Uterus (tissue), 2 donors: ENCODE measurements at regions not wholly inside any gene's neighbourhood (a gene's known extent, or its start where the extent isn't known, plus 50 kb on each side); places are given as distances from the start of the nearest gene placed in this dataset.

Source experiments
- POLR2A ChIP-seq, 2 donors: fragments of 450-650 bp; IDR thresholded peaks; one replicate each; pipeline ENCODE4 v1.6.1; 2016; ENCODE audit warnings: antibody characterized with exemption in 2 of 2, mild to moderate bottlenecking in 1 of 2, moderate library complexity in 1 of 2
- TF ChIP-seq, protein P1 (sequence below), 4 experiments: fragments of 200-600 bp in 2 of 4; fragments of 450-650 bp in 2 of 4; sonication (generic) in 2 of 4; IDR thresholded peaks; one replicate each; pipeline ENCODE4 v1.5.1; 2016 to 2019; ENCODE audit warnings: antibody characterized with exemption in 4 of 4, mild to moderate bottlenecking in 2 of 4, moderate library complexity in 1 of 4

DNA sequence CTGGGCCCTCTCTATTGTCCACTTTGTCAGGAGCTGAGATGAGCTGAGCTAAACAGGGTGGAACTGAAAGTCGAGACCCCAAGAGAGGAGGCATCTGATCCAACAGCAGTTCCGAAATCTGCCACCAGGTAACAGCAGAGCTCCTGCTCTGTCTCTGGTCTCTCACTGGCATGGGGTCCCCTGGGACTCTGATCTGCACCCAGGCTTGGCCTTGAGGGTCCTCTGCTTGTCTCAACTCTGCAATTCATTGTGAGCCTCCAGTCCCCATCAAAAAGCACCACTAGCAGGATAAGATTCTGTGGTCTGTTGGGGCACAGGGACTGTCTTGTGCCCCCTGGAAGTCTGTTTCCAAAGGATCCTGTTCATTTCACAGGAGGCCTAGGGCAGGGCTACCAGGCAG is 62.5 kb upstream of the TOP1 start:
- no peak for TF ChIP-seq POLR2A (IDR thresholded peaks at IDR 0.05)
- TF ChIP-seq, protein P1, sequence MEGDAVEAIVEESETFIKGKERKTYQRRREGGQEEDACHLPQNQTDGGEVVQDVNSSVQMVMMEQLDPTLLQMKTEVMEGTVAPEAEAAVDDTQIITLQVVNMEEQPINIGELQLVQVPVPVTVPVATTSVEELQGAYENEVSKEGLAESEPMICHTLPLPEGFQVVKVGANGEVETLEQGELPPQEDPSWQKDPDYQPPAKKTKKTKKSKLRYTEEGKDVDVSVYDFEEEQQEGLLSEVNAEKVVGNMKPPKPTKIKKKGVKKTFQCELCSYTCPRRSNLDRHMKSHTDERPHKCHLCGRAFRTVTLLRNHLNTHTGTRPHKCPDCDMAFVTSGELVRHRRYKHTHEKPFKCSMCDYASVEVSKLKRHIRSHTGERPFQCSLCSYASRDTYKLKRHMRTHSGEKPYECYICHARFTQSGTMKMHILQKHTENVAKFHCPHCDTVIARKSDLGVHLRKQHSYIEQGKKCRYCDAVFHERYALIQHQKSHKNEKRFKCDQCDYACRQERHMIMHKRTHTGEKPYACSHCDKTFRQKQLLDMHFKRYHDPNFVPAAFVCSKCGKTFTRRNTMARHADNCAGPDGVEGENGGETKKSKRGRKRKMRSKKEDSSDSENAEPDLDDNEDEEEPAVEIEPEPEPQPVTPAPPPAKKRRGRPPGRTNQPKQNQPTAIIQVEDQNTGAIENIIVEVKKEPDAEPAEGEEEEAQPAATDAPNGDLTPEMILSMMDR (IDR thresholded peaks at IDR 0.05), result no peak
